Left ventricle myocardium inferior (tissue), 1 donor: ENCODE measurements at regions not wholly inside any gene's neighbourhood (a gene's known extent, or its start where the extent isn't known, plus 50 kb on each side); places are given as distances from the start of the nearest gene placed in this dataset.

Source experiments
- DNase-seq: peaks from one replicate; pipeline ENCODE4 v3.0.0-alpha.2; 2020
- H3K27ac ChIP-seq: fragments of 200-600 bp; replicated peaks from 2 replicates; pipeline ENCODE4 v1.8.0; 2021
- H3K27me3 ChIP-seq: fragments of 200-600 bp; 2 replicates; pipeline ENCODE4 v1.8.0; 2021; ENCODE audit warnings: low read depth
- H3K36me3 ChIP-seq: fragments of 200-600 bp; 2 replicates; pipeline ENCODE4 v1.8.0; 2021
- H3K4me1 ChIP-seq: fragments of 200-600 bp; 2 replicates; pipeline ENCODE4 v1.8.0; 2021
- H3K4me3 ChIP-seq: fragments of 200-600 bp; 2 replicates; pipeline ENCODE4 v1.8.0; 2021; ENCODE audit warnings: mild to moderate bottlenecking, moderate library complexity
- H3K9me3 ChIP-seq: fragments of 200-600 bp; replicated peaks from 2 replicates; pipeline ENCODE4 v1.8.0; 2021
- CTCF ChIP-seq: fragments of 200-600 bp; IDR thresholded peaks from 2 replicates; pipeline ENCODE4 v1.8.0; 2021; ENCODE audit warnings: antibody characterized with exemption, mild to moderate bottlenecking, borderline replicate concordance
- intact Hi-C: fragments of 100-400 bp; cut with micrococcal nuclease; formaldehyde crosslinking; loops from one replicate; pipeline ENCODE4 v1.11.0; 2022
- donor health status: DM: no; HTN: yes; CAD: no; lungs with severe emphysema.

GRCh38 chr20:56308036-56308435, 50.7 kb upstream of the FAM210B start:
- no peaks in the 10 kb centered on the region for H3K9me3 ChIP-seq
- H3K36me3 ChIP-seq, result no peaks in the 10 kb centered on the region
- H3K4me3 ChIP-seq, result no peak overlapping the region
- intact Hi-C loops, result no loop called here
- peaks cover 69% of the 10 kb centered on the region for H3K27me3 ChIP-seq
- no peaks in the 10 kb centered on the region for H3K4me1 ChIP-seq
- DNase-seq, result no peak
- no peak for TF ChIP-seq CTCF
- H3K27ac ChIP-seq, result no peak overlapping the region
